Stimulated activated CD4-positive, alpha-beta T cell treated with anti-CD3 and anti-CD28 coated beads, Interleukin-1b, Interleukin-23, amount 100 ng/mL, for 48 hours (primary cell): ENCODE measurements at regions not wholly inside any gene's neighbourhood (a gene's known extent, or its start where the extent isn't known, plus 50 kb on each side); places are given as distances from the start of the nearest gene placed in this dataset.
"Not testable (repeated sequence)": the region's sequence is repeated elsewhere in the genome, so short reads cannot be mapped to it uniquely, and the experiment has no call there.

Experiments
- DNase-seq: peaks from one replicate; pipeline ENCODE4 v3.0.0-alpha.2; 2020

DNA sequence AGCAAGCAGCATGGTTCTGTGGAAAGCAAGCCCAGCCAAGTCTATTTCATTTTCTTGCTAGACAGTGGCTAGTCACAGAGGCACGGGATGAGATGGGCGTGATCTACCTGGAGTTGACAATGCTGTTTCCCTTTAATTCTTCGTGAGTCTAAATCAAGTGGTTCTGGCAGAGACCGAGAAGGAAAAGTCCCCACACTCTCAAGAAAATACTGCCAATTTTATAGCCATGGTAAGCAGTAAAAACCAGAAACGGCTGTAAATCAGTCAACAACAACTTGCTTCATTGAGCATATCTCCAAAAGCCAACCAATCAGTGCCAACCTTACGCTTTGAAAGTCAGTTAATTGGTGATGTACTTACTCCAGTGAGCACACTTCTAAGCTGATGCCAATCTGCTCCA lies 223.4 kb downstream of the SEC23IP start:
- no peak for DNase-seq

DNA sequence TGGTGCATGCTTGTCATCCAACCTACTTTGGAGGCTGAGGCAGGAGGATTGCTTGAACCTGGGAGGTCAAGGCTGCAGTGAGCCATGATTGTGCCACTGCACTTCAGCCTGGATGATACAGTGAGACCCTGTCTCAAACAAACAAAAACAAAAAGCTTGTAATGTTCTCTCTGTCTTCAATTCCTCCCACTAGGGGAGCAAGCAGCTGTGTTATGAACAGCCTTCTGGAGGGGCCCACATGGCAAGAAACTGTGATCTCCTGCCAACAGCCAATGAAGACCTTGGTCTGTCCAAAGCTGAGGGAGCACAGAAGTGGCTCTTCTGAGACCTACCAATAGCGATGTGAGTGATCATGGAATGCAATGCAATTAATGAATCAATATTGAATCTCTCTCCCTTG lies 229.2 kb downstream of the SEC23IP start:
- DNase-seq: no peak

DNA sequence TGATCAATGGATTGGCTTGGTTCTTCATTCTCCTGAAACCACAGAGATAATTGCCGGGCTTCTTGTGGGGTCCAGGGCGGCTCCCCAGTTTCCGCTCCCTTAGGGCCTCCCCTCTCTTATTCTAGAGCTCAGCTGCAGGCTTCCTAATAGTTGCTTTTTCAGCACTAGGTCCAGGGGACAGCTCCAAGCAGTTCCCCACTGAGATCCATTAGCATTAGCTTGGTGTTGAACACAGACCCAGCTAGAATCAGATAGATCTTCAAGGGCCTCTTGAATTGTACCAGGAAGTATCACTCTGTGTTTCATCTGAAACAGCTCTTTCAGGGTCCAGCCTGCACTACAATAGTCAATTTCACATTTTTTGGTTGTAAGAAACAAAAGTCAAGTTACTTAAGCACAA lies 238.7 kb downstream of the SEC23IP start:
- no peak for DNase-seq

DNA sequence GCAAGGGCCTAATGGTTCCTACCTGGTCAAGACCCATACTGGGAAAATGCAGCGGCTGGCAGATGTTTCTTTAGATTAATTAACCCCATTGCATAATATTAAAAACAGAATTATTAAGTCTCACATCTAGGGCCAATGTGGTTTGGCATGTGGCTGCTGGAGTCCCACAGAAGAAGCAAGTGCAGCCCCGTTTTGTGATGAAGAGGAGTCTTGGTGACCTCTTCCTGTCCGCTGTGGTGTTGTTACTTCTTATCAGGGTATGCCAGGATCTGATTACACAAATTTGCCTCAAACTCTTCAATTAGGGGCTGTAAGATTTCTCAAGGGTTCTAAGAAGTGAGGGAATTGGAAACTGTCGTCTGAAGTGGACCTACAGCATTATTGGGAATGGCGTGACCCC lies 240.3 kb downstream of the SEC23IP start:
- no peak for DNase-seq

DNA sequence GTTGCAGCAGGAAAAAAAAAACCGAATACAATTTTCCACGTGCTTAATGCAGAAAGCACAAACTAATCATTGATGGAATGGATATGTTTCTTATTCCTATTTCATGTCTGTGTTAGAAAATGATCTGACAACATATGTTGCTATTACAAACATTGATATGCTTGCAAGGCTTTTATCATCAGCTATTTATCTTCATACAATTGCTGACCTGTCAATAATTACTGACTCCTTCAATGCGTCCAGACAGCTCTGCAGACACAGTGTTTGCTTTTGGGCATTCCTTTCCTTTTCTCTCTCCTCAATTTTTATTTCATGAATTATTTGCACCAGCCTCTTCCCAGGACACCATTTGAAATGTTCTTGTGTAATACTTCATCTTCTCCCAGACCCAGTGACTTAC lies 246.2 kb downstream of the SEC23IP start:
- DNase-seq: no peak

DNA sequence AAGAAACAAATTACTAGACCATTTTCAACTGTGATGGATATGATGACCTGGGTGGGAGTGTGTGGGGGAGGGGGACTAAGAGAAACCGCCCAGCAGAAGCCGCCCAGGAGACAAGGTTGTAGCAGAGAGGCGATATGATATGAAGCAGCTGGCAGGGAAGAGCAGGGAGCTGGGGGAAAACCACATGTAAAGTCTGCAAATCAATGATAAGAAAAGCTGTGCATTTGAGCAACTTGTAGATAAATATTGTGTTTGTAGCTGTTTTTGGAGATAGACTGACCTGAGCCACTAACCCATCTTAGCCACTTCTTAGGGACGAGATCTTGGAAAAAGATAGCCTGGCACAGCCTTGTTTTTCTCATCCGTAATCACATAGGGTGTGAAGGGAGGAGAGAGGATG lies 252.6 kb downstream of the SEC23IP start:
- no peak for DNase-seq

DNA sequence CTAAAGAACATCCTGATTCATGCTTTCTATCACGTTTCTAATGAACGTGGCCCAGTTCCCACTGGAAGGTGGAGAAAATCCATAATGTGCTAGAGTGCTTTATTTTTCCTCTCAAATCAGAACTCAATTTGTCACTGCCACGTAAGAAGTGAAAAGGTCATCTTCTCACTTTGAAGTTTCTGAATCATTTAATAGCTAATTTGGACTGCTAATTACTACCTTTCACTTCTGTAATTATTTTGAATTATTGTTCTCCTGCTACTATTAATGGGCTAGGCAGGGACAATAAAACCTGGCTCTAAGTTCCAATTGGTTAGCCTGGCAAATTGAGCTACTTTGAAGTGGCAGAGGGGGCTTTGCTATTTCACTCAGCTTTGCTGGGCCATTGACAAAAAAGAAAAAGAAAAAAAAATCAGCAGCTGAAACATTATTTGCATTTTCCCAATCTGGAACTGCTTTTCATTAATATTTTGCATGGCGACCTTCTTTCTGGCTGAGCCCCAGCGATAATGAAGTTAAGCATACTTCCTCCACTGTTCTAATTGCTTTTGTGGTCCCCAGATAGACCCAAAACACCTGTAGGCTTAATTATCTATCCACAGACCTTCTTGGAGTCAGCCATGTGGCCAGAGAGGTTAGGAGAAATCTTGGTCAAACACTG lies 264.2 kb downstream of the SEC23IP start:
- no peak for DNase-seq

DNA sequence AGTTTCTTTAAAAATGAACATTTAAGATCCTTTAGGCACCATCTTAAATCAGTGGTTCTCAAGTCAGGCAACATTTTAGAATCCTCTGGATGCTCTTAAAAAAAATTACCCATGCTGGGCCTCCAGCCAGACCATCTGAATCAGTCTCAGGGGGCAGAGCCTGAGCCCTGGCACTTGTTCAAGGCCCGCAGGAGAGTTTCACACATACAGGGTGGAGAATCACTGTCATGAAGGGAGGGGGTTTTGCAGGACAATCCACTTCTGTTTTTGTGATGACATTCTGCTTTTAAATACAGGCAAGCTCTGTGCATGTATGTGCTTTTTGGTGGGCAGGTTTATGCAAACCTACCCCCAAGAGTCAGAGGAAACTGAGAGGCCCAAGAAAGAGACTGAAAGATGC lies 268.6 kb downstream of the SEC23IP start:
- no peak for DNase-seq

DNA sequence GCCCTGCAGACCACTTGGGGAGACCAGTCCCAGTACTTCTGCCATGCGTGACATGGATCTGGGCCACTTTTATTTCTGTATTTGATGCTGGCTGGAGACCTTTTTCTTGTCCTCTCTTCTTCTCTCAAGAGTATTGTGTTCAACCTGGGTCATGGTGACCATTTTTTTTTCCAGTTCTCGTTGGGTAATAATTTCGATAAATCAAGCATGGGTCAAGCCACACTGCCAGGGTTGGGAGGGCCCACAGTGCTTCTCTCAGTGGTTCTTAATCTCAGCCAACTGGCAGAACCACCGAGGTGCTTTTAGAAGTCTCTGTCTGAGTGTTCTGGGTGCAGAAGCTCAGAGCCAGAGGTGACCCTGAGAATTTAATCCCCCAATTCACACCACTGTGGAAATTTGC lies 269.9 kb downstream of the SEC23IP start:
- DNase-seq: no peak

DNA sequence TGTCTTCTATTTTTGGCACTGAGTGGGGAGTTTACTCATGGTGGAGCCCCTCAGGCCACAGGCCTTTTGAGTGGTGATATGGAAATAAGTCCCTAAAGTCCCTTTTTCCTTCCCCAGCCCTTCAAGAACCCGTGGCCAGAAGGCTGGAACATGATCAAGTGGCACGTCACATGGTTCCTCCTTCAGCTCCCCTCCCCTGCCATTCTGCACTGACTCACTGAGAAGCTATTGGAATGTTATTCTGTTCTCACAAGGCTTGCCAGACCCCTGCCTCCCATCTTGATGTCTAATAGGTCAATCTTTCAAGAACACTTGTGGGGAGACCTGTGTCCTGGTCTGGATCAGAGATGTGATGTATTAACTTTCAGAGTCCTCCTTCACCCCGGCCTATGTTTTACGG lies 279.8 kb downstream of the SEC23IP start:
- no peak for DNase-seq

DNA sequence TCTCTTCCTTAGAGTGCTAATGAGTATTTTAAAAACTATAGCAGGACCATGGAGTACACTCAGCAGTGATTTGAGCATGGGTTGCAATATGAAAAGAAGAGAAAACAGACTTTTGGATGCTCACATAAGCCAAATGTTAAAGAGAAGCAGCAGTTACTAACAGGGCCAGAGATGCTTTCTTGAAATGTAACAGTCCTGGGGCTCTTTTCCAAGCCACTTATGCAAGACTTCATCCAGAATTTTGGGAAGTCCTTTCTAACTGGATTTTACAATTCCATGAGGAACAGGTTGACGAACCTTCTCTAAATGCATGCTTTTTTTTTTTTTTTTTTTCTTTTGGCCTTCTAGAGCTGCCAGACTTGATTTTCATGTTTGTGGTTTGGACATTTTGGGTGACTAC lies 282.0 kb downstream of the SEC23IP start:
- no peak for DNase-seq

DNA sequence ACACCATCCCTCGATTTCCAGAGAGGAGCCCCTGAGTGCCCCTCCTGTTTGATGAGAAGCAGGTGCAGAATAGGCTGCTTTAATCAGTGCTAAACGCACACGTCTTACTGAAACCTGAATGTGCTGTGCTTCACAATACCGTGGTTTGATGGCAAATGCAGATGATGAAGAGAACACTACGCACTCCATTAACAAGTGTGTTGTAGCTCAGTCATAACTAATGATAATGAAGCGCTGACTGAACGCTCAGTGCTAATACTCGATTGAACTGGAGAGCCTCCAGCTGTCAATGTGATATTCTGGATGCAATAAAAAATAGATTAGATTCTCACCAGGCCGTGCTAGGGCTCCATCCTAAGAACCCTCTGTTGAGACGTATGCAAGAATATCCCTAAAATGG lies 279.7 kb upstream of the PLPP4 start:
- no peak for DNase-seq

DNA sequence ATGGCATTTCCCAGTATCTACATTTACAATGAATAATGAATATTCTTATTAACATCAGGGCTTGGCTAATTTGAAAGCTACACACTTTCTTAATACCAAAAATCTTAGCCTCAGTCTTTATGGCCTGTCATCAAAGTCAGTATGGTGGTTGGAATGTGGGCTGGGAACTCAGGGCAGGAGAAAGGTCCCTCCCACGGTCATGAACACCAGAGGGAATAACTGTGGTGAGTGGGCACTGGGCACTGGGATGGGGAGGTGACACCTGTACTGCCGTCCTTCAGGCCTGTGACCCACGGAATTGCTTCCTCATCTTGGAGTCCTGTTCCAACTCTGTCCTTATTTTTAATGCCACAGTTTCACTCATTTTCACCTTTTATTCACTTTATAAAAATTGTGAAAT lies 276.9 kb upstream of the PLPP4 start:
- no peak for DNase-seq

DNA sequence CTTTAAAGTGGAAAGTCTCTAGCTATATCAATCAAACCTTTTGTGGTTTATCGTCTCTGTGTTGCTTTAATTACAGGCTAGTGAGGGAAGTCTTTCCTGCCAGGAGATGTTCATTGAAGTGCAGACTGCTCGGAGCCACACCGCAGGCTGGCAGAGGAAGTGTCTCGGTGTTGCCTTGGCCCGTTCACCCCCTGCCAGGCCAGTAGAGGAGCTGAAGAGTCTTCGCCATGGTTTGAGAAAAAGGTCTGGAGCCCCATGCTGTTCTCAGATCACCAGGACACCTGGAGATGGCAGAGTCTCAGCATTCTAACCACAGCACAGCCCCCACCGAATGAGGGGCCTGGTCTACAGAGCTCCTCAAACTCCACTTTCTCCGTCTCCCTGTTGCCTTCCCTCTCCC lies 275.9 kb upstream of the PLPP4 start:
- DNase-seq: no peak

DNA sequence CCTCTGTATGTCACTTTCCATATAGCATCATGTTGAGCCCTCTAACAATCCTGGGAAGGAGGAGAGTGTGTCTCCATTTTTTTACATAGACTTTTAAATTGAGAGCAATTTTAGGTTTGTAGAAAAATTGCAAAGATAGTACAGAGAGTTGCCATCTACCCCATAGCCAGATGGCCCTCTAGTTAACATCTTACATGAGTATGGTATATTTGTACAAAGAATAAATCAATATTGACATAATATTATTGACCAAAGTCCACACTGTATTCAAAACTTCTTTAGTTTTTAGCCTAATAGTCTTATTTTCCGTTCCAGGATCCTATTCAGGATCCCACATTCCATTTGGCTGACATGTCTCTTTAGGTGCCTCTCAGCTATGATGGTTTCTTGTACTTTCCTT lies 274.6 kb upstream of the PLPP4 start:
- DNase-seq: no peak

DNA sequence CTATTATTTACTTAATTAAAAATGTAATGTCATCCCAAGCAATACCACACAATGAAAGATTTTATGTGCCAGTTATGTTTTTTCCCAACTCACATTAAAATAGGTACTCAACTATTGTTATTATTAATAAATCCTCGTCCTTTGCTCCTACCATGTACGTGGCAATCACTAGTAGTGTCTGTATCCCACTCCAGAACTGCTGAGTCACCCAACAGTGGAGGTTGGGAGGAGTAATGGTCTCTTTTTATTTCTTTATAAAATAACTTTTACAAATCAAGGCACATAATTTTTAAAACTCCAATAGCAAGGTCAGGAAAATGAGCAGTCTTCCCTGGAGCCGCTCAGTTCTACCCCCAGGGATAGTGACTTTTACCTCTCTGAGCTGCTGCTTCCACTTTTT lies 273.5 kb upstream of the PLPP4 start:
- no peak for DNase-seq

DNA sequence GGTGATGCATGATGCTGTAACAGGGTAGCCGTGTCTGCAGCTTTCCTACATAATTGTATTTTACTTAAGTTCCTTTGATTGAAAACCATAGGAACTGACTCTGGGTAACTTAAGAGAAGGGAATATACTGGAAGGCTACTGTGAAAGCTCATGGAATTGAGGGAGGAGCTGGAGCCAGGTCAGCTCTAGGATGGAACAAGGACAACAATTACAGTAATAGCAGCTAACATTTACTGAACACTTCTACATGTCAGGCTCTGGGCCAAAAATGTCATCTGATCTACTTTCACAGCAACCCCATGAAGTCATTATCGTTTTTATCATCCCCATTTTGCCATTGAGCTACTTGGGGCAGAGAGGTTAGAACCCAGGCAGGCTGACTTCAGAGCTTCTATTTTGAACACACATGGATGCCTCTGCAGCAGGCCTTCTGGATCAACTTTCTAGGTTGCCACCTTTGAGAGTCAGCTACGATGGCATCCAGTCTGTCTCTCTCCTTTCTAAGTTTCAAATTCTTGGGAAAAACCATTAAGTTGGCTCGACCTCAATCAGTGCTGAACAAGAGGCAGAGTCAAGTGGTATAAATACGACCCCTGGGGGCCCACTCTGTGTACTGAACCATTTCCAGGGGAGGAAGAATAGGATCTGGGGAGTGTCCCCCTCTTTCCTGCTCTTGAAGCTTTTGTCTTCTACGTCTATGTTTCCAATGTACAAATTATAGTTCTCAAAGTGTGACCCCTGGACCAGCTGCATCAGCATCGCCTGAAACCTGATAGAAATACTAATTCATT lies 272.3 kb upstream of the PLPP4 start:
- DNase-seq: no peak

DNA sequence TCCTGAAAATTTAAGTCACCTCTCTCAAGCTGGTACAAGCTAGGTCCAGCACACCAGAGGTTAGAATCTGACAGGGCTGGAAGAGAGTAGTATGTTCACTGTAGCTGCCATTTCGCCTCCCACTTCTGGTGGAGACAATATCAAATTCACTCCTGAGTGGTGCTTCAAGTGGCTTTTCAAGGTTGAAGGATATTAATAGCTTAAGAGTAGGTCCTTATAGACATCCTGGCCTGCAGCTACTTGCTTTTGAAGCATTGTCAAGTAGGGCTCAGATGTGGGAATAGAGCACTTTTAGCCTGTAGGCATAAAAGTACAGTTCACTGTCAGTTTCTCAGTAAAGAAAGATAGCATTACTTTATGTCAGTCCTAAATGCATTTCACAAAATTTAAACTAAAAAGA lies 270.5 kb upstream of the PLPP4 start:
- no peak for DNase-seq

DNA sequence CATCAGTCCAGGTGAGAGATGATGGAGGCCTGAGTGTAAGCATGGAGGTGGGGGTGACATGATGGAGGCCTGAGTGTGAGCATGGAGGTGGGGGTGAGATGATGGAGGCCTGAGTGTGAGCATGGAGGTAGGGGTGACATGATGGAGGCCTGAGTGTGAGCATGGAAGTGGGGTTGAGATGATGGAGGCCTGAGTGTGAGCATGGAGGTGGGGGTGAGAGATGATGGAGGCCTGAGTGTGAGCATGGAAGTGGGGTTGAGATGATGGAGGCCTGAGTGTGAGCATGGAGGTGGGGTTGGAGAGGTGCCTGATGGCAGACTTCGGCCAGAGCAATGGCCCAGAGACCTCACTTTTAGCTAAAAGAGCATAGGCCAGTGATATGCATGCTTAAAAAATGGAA lies 269.9 kb upstream of the PLPP4 start:
- not testable (repeated sequence) for DNase-seq

DNA sequence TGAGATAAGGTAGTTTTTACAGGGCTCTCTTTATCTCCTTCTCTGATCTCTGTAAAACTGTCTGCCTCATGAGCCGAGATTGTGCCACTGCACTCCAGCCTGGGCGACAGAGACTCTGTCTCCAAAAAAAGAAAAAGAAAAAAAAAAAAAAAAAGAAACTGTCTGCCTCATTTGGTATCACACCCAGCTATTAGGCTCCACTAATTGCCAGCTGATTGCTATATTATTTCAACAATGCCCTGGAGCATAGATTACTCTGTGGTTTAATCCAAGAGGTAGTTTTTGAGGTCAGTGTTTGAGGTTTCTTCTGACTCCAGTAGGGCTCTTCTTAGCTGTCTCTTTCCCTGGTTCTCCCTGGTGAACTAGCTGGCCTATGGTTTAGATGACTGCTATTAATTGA lies 268.1 kb upstream of the PLPP4 start:
- no peak for DNase-seq

DNA sequence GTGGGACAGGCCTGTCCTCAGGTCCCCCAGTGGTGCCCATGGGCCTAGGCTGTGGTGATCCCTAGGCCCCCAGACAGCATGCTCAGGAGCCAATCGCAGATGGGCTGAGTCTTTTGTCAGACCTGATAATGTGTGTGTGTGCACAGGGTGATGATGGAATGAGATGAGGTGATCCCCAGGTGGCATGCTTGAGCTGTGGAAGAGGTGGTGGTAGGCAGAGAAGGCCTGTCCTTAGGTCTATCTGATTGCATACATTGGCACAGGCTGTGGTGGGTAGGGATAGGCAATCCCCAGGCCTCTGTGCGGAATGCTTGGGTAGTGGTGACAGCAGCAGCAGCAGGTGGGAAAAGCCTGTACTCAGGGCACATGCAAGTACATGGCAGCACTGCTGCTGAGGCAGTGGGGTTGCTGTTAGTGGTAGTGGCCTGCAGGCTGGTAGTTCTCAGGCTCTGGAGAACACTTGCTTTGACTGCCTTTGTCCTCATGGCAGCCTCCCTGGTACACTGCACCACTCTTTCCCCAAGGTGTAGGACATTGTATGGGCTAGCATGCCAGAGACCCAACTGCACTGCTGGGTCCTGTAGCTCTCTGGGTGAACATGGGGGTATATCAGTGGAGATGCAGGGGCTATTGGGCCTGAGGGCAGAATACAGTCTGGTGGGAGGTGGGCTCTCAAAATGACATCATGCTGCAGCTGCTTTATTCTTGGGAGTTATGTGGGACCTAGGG lies 260.9 kb upstream of the PLPP4 start:
- DNase-seq: no peak

DNA sequence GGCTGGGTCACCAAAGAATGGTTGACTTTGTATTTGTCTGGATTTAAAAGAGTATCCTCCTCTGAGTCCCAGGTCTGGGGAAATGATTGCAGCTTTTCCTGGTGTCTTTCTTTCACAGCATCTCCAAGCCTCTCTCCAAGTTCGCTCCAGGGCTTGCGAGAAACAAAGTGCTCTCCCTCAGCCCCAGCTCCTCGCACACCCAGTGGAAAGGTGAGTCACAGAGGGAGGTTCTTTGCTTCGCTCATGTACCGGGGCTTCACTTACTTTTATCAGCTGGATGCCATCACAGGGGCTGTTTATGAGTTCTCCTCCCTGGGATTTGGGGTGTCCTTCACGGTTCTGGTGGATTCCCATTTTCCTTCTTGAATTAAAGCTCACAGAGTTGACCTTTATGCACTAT lies 252.2 kb upstream of the PLPP4 start:
- DNase-seq: no peak

DNA sequence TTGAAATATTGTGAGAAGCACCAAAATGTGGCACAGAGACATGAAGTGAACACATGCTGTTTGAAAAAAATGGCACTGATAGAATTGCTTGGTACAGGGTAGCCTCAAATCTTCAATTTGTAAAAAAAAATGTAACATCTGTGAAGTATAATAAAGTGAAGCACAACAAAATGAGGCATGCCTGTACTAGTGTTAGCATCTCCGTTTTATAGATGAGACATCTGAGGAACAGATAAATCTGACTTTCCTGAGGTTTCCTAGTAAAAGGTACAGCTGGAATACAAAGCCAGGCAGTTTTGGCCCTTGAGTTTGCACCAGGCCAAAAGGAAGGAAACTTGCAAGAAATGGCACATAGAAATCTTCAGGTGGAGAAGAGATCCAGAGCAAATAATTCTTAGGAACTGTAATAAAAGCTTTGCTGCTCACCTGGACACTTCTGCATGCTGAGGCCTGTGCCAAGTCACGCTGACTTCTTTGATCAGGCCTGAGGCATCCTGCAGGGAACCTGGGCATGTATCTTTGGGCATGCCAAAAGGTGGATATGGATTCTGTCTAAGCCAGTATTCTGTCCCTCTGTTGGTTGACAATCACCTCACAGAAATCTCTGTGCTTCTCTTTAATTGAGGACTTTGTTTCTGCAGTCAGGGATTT lies 251.5 kb upstream of the PLPP4 start:
- DNase-seq: no peak

DNA sequence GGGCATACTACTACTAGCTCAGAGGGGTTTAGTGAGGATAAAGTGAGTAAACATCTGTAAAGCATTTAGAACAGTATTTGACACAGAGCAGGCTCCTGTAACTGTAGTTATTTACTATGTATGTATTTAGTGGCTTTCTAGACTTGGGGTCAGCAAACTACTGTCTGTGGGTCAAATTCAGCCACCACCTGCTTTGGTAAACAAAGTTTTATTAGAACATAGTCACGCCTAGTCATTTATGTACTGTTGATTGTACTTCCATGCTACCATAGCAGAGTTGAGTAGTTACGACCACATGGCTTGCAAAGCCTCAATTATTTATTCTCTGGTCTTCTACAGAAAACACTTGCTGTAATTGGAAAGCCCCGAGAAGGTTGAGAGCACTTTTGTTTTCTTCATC lies 248.5 kb upstream of the PLPP4 start:
- DNase-seq: no peak
